GM19452 (cell line): ENCODE measurements at regions not wholly inside any gene's neighbourhood (a gene's known extent, or its start where the extent isn't known, plus 50 kb on each side); places are given as distances from the start of the nearest gene placed in this dataset.
"Not testable (repeated sequence)": the region's sequence is repeated elsewhere in the genome, so short reads cannot be mapped to it uniquely, and the experiment has no call there.

Experiments used
- ATAC-seq: cut with Tn5 transposase; IDR thresholded peaks from one replicate; pipeline ENCODE4 v1.9.1; 2021; ENCODE audit not compliant: unreplicated experiment

DNA sequence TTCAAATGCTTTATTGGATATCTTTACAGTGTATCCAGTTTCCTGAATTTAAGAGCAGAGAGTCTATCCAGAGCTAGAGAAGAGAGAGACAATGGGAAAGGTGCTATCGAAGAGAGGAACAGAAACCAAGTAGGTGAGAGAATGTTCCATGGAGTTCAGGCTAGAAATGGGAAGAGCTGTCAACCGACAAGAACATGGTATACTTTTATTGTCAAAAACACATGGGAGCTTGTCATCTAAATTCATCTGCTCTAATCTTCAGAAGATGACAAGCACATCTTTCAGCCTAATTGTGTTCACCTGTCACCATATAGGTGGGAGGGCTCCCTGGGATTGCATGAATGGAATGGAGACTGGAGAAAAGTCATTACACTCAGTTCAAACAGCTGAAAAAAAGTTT, 690.4 kb upstream of the LRATD1 start:
- ATAC-seq: no peak

GRCh38 chr2:13950761-13951160, 681.8 kb upstream of the LRATD1 start:
- ATAC-seq: no peak

DNA sequence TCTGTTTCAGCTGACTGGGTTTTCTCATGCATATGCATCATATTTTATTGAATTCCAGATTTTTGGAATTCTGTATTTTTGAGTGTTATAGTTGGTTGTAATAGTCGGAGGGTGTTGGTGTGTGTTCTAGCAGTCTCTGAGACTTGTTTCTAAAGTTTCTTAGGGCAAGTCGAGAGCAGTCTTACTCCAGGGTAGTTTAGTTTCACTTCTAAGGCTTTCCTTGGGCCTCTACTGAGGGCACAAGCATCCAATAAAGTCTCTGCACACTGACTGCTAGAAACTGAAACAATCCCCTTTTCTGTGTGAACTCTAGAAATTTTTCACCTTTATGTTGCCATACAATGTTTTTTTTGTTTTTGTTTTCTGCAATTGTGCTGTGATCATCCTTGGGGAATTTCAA, 663.7 kb upstream of the LRATD1 start:
- no peak for ATAC-seq

GRCh38 chr2:13986119-13986720, 646.3 kb upstream of the LRATD1 start:
- ATAC-seq: no peak

DNA sequence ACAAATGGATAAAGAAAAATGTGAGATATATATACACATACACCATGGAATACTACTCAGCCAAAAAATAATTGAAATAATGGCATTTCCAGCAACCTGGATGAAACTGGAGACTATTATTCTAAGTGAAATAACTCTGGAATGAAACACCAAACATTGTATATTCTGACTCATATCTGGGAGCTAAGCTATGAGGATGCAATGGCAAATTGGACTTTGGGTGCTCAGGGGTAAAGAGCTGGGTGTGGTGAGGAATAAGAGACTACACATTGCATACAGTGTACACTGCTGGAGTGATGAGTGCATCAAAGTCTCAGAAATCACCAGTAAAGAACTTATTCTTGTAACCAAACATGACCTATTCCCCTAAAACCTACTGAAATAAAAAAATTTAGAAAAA, 636.0 kb upstream of the LRATD1 start:
- ATAC-seq: no peak

DNA sequence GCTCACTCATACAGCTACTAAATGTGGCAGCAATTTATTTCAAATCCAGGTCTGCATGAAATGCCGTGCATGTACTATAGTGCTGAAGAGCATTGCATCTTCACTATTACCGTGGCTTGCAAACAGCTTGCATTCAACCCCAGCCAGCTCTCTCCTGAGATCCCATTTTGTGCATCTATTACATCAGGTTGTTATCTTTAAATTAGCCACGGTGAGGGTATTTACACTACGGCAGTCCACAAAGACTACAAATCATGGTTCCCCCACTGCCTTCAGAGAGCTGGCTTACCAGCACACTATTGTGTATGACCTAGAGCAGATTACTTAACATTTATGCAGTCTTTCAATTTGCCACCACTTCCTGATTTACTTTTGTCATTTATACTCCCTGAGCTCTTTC, 621.3 kb upstream of the LRATD1 start:
- ATAC-seq: no peak

- ATAC-seq: no peak
Observed at GRCh38 chr2:14015113-14015630, 617.3 kb upstream of the LRATD1 start.

DNA sequence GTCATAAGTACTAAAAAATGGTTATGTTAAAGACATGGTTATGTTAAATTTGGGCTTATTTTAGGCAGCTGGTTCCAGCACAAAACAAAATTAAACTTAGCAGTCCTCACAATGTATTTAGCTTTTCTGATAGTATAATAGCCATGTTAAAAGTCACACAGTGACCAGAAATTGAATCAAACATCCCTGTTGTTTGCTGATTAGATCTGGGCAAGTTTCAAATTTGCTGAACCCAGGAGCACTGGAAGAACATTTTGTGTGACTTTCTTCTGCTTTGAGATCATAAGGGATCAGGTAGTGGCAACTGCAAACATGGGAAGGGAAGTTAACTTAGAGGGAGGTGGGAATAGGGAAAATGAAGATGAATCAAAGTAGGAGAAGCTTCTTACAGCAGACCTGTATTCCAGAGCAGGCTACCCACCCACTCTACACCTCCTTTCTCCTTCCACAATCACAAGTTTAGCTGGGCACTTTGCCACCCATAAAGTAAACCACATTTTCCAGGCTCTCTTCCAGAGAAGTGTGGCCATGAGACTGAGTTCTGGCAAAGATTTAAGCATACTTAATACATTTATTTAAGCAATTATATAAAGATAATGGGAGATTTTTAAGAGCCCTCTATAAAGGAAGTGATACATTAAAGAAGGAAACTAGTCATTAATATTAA, 616.1 kb upstream of the LRATD1 start:
- ATAC-seq: no peak

- no peak for ATAC-seq
Observed at GRCh38 chr2:14018620-14019019, 613.9 kb upstream of the LRATD1 start.

- no peak for ATAC-seq
Observed at GRCh38 chr2:14023558-14023957, 609.0 kb upstream of the LRATD1 start.

GRCh38 chr2:14039134-14039533, 593.4 kb upstream of the LRATD1 start:
- no peak for ATAC-seq

DNA sequence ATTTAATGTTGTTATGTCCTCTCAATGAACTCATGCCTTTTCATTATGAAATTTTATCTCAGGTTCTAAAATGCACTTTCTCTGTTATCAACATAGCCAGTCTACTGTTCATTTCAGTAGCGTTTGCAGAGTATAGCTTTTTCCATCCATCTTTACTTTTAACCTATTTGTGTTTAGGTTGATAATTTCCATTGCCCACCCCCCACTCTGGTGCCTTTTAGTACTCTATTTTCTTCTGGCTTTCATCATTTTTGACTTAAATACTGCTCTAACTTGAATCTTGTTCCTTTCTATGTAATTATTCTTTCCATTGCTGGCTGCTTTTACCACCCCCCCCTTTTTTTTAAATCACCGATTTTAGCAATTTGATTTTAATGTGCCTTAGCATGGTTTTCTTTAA, 585.0 kb upstream of the LRATD1 start:
- no peak for ATAC-seq

DNA sequence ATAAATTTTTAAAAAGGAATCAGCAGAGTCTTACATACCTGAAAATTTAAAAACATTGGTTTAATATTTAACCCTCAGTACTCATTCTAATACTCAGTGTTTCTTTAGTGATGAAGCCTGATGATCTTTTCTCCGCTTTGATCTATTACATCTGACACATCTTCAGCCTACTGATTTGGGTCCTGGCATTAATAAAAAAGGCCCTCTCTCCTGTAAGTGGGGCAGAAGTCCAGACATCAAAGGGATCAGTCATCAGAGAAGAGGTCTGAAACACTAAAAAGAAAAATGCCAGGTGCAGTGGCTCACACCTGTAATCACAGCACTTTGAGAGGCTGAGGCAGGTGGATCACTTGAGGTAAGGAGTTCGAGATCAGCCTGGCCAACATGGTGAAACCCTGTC, 581.1 kb upstream of the LRATD1 start:
- no peak for ATAC-seq

DNA sequence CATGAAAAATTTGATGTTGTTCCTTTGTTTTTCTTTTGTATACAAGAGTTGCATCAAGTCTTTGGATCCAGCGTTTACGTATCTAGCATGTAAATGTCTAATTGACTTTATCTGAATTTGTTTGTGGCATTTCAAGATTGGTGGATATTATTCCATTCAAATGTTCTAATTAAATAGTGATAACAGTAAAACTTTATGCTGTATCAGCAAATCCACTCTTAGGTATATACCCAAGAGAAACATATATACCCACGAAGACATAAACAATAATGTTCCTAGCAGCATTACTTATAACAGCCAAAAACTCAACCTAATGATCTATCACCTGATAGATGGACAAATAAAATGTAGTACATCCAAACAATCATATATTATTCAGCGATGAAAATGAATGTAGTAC, 579.4 kb upstream of the LRATD1 start:
- ATAC-seq: no peak

DNA sequence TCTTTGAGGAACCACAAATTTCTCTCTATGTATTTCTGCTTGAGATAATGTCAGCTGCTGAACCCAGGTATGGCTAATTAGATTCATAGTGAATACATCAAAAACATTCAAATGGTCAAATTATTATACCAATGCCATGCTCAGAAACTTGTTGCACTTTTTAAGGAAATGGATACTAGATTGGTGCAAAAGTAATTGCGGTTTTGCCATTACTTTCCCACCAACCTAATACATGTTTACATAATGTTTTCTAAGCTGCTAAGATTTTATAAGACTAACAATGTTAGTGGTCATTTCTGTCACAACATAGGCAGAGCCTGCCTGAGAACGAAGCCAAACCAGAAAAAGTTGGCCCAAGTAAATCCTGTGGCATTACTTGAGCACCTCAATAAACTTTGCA, 568.2 kb upstream of the LRATD1 start:
- no peak for ATAC-seq

GRCh38 chr2:14072338-14072737, 560.2 kb upstream of the LRATD1 start:
- ATAC-seq: no peak

GRCh38 chr2:14074691-14075090, 557.8 kb upstream of the LRATD1 start:
- ATAC-seq: no peak

GRCh38 chr2:14079576-14079975, 552.9 kb upstream of the LRATD1 start:
- no peak for ATAC-seq

- no peak for ATAC-seq
Observed at GRCh38 chr2:14081521-14081920, 551.0 kb upstream of the LRATD1 start.

DNA sequence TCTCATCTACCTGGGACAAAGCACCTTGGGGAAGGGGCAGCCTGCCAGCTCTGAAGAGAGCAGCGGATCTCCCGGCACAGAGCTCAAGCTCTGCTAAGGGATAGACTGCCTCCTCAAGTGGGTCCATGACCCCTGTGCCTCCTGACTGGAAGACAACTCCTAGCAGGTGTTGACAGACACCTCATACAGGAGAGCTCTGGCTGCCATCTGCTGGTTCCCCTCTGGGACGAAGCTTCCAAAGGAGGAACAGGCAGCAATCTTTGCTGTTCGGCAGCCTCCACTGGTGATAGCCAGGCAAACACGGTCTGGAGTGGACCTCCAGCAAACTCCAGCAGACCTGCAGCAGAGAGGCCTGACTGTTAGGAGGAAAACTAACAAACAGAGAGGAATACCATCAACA, 549.9 kb upstream of the LRATD1 start:
- no peak for ATAC-seq

DNA sequence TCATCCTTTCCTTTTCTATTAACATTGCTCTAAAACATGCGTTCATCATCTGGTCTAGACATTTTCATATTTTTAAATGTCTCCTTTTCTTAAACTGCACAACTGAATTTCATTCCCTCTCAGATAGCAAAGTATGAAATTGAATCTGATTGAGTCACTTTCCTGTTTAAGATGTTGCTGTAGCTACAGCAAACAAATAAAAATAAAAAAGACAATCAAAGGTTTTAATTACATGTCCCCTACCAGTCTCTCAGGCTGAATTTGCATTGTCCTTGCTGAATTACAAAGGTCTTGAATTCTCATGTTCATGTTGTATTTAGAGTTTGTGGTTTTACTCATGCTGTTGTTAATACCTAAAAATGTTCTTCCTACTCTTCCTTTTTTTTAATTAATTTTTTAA, 537.9 kb upstream of the LRATD1 start:
- no peak for ATAC-seq

DNA sequence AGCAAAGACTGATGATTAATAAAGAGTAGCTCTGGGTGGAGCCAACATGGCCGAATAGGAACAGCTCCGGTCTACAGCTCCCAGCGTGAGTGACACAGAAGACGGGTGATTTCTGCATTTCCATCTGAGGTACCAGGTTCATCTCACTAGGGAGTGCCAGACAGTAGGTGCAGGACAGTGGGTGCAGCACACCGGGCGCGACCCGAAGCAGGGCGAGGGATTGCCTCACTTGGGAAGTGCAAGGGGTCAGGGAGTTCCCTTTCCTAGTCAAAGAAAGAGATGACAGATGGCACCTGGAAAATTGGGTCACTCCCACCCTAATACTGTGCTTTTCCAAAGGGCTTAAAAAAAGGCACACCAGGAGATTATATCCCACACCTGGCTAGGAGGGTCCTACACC, 533.4 kb upstream of the LRATD1 start:
- not testable (repeated sequence) for ATAC-seq

DNA sequence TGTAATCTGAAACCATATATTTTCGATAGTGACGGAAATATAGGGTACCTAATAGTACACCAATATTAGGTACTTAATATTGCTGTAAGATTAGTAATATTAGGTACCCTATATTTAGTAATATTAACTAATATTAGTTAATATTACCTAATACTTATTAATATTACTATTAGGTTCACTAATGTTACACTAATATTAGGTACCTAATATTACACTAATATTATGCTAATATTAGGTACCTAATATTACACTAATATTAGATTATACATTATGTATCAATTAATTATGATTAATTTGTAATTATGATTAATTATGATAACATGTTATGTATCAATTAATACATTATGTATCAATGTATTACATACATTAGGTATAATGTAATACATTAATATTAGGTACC, 518.2 kb upstream of the LRATD1 start:
- ATAC-seq: no peak
